Omental fat pad (tissue), 3 donors: ENCODE measurements at regions not wholly inside any gene's neighbourhood (a gene's known extent, or its start where the extent isn't known, plus 50 kb on each side); places are given as distances from the start of the nearest gene placed in this dataset.

ENCODE experiments used
- ATAC-seq: fragments of 150-250 bp; one replicate; pipeline ENCODE4 v1.9.1; 2016; ENCODE audit warnings: mild to moderate bottlenecking, moderate library complexity; ENCODE audit not compliant: low FRiP score
- DNase-seq: peaks from one replicate; pipeline ENCODE4 v3.0.0-alpha.2; 2019; ENCODE audit warnings: low spot score
- CTCF ChIP-seq, 3 donors: fragments of 450-650 bp; IDR thresholded peaks; one replicate each; pipeline ENCODE4 v1.5.1; 2016 to 2017; ENCODE audit warnings: antibody characterized with exemption in 3 of 3, mild to moderate bottlenecking in 3 of 3, moderate library complexity in 2 of 3

GRCh38 chr10:4515721-4516120 is 310.3 kb upstream of the AKR1E2 start:
- DNase-seq: no peak
- TF ChIP-seq CTCF (IDR thresholded peaks at IDR 0.05): no peak
- ATAC-seq: no peak

- DNase-seq: no peak
- ATAC-seq: no peak
- TF ChIP-seq CTCF (IDR thresholded peaks at IDR 0.05): no peak
Measured at GRCh38 chr10:4514445-4515108, 311.4 kb upstream of the AKR1E2 start.

GRCh38 chr10:4512671-4513240 is 313.3 kb upstream of the AKR1E2 start:
- ATAC-seq (peak; percentile 54), DNase-seq (no peak)
- TF ChIP-seq CTCF (IDR thresholded peaks at IDR 0.05): no peak

GRCh38 chr10:4512196-4512595 is 313.8 kb upstream of the AKR1E2 start:
- no peak for TF ChIP-seq CTCF (IDR thresholded peaks at IDR 0.05)
- no peak for ATAC-seq
- DNase-seq: no peak

GRCh38 chr10:4511509-4511908 is 314.5 kb upstream of the AKR1E2 start:
- no peak for ATAC-seq
- TF ChIP-seq CTCF (IDR thresholded peaks at IDR 0.05): no peak
- no peak for DNase-seq

- ATAC-seq (no peak), DNase-seq (no peak)
- TF ChIP-seq CTCF (IDR thresholded peaks at IDR 0.05): no peak
Measured at GRCh38 chr10:4509405-4509804, 316.6 kb upstream of the AKR1E2 start.

- ATAC-seq: no peak
Measured at GRCh38 chr10:4506095-4506494, 319.9 kb upstream of the AKR1E2 start.

More at GRCh38 chr10:4506095-4506494, 319.9 kb upstream of the AKR1E2 start:
- no peak for TF ChIP-seq CTCF (IDR thresholded peaks at IDR 0.05)
- no peak for DNase-seq
